HCT116 (cell line): ENCODE measurements at regions not wholly inside any gene's neighbourhood (a gene's known extent, or its start where the extent isn't known, plus 50 kb on each side); places are given as distances from the start of the nearest gene placed in this dataset.

Experiments
- ATAC-seq: fragments of 200-7000 bp; cut with Tn5 transposase; 2 replicates; pipeline ENCODE4 v1.9.1; 2020; ENCODE audit warnings: mild to moderate bottlenecking, moderate library complexity
- BruUV-seq: library from RNA; stranded (reverse); fragments of 400-500 nt; replicated peaks from 2 replicates; lab custom pipeline; 2021; lab: Mats Ljungman, UMichigan
- CTCF ChIA-PET: fragments of 300-600 bp; sonication (Branson Sonifier 250); formaldehyde crosslinking; loops from one replicate; lab custom pipeline; 2021; ENCODE audit warnings: antibody characterized with exemption; lab: Charles Lee
- POLR2A ChIA-PET: fragments of 300-600, 350-600 bp; sonication (Branson Sonifier 250); formaldehyde crosslinking; loops from one replicate; lab custom pipeline; 2021; ENCODE audit warnings: antibody characterized with exemption; lab: Charles Lee
- RAD21 ChIA-PET, 2 experiments: fragments of 300-600 bp; sonication (Branson Sonifier 250); formaldehyde crosslinking; loops; one replicate each; lab custom pipeline; 2023; ENCODE audit warnings: low total read pairs in 2 of 2; ENCODE audit not compliant: uncharacterized antibody in 2 of 2, unreplicated experiment in 2 of 2, low non-redundant PET in 1 of 2; lab: Charles Lee
- DNase-seq: peaks from one replicate; pipeline ENCODE4 v3.0.0-alpha.2; 2010; ENCODE audit warnings: low read depth, low spot score
- H2AFZ ChIP-seq: fragments of 200-600 bp; shearing (Covaris generic), sonication (generic); 2 replicates; pipeline ENCODE4 v1.6.1; 2017; ENCODE audit warnings: low read depth, mixed run types, mixed read lengths, antibody characterized with exemption, low read length; ENCODE audit not compliant: poor library complexity, severe bottlenecking
- H3K27ac ChIP-seq: 2 replicates; pipeline ENCODE4 v1.5.1; 2012; ENCODE audit warnings: low read depth, low read length
- H3K27me3 ChIP-seq: fragments of 200-600 bp; sonication (generic); 2 replicates; pipeline ENCODE4 v1.6.1; 2016; ENCODE audit warnings: mixed run types, low read length, mixed read lengths; ENCODE audit not compliant: insufficient read depth
- H3K36me3 ChIP-seq, 2 experiments: fragments of 200-500 bp in 1 of 2; fragments of 200-600 bp in 1 of 2; sonication (Bioruptor generic) in 1 of 2; sonication (generic) in 1 of 2; 2 replicates each; pipeline versions ENCODE4 v1.5.1 to v1.6.1; 2014 to 2016; ENCODE audit warnings: low read length in 2 of 2, inconsistent platforms in 1 of 2, mixed read lengths in 1 of 2, mixed run types in 1 of 2; ENCODE audit not compliant: insufficient read depth in 2 of 2, control insufficient read depth in 1 of 2
- H3K4me1 ChIP-seq, 2 experiments: fragments of 200-600 bp in 1 of 2; sonication (generic) in 1 of 2; 2 replicates each; pipeline versions ENCODE4 v1.5.1 to v1.6.1; 2012 to 2017; ENCODE audit warnings: low read length in 2 of 2, inconsistent platforms in 1 of 2, mild to moderate bottlenecking in 1 of 2, mixed read lengths in 1 of 2, mixed run types in 1 of 2, moderate library complexity in 1 of 2; ENCODE audit not compliant: insufficient read depth in 2 of 2, control insufficient read depth in 1 of 2
- H3K4me2 ChIP-seq: fragments of 200-600 bp; sonication (generic); 2 replicates; pipeline ENCODE4 v1.6.1; 2017; ENCODE audit warnings: mixed run types, low read length, mixed read lengths
- H3K4me3 ChIP-seq, 2 experiments: fragments of 200-600 bp in 1 of 2; sonication (generic) in 1 of 2; replicated peaks in 1 of 2; 2 replicates each; pipeline ENCODE4 v1.5.1; 2011 to 2016; ENCODE audit warnings: low read length in 2 of 2, control low read depth in 1 of 2, low read depth in 1 of 2, mild to moderate bottlenecking in 1 of 2, mixed read lengths in 1 of 2, mixed run types in 1 of 2
- H3K79me2 ChIP-seq: fragments of 200-600 bp; sonication (generic); 2 replicates; pipeline ENCODE4 v1.6.1; 2017; ENCODE audit warnings: mild to moderate bottlenecking, mixed run types, low read length, moderate library complexity, mixed read lengths; ENCODE audit not compliant: insufficient read depth
- H3K9ac ChIP-seq: fragments of 200-600 bp; sonication (generic); 2 replicates; pipeline ENCODE4 v1.6.1; 2016; ENCODE audit warnings: low read length, mixed read lengths
- H3K9me2 ChIP-seq: fragments of 200-600 bp; sonication (generic), shearing (Covaris generic); 2 replicates; pipeline ENCODE4 v1.6.1; 2017; ENCODE audit warnings: mixed run types, mild to moderate bottlenecking, moderate library complexity; ENCODE audit not compliant: insufficient read depth
- H3K9me3 ChIP-seq, 2 experiments: fragments of 200-500 bp in 1 of 2; fragments of 200-600 bp in 1 of 2; sonication (Bioruptor generic) in 1 of 2; sonication (generic) in 1 of 2; 2 replicates each; pipeline ENCODE4 v1.6.1; 2014 to 2017; ENCODE audit warnings: low read length in 2 of 2, mixed read lengths in 2 of 2, inconsistent platforms in 1 of 2, low read depth in 1 of 2, mild to moderate bottlenecking in 1 of 2, mixed run types in 1 of 2, moderate library complexity in 1 of 2; ENCODE audit not compliant: control insufficient read depth in 1 of 2, insufficient read depth in 1 of 2
- H4K20me1 ChIP-seq: fragments of 200-600 bp; sonication (generic), shearing (Covaris generic); 2 replicates; pipeline ENCODE4 v1.6.1; 2017; ENCODE audit warnings: mixed run types, mild to moderate bottlenecking, moderate library complexity; ENCODE audit not compliant: insufficient read depth
- CEBPB ChIP-seq: IDR thresholded peaks from 2 replicates; pipeline ENCODE4 v1.6.1; 2012; ENCODE audit warnings: low read depth
- CTCF ChIP-seq, 3 experiments: fragments of 200-600 bp in 1 of 3; sonication (generic) in 1 of 3; IDR thresholded peaks in 2 of 3; conservative IDR thresholded peaks in 1 of 3; 2 replicates each; pipeline ENCODE4 v1.5.1; 2012 to 2017; ENCODE audit warnings: low read depth in 2 of 3, low read length in 2 of 3, antibody characterized with exemption in 1 of 3, borderline replicate concordance in 1 of 3, control low read depth in 1 of 3, mild to moderate bottlenecking in 1 of 3, mixed read lengths in 1 of 3, mixed run types in 1 of 3, moderate library complexity in 1 of 3; ENCODE audit not compliant: insufficient read depth in 1 of 3
- EGR1 ChIP-seq: IDR thresholded peaks from 2 replicates; pipeline ENCODE4 v1.6.1; 2012; ENCODE audit warnings: low read depth
- ELF1 ChIP-seq: IDR thresholded peaks from 2 replicates; pipeline ENCODE4 v1.6.1; 2012; ENCODE audit warnings: low read depth, borderline replicate concordance
- EZH2 ChIP-seq: fragments of 200-600 bp; sonication (generic); IDR thresholded peaks from 2 replicates; pipeline ENCODE4 v1.6.1; 2017; ENCODE audit warnings: antibody characterized with exemption, mixed run types
- EZH2phosphoT487 ChIP-seq: fragments of 200-600 bp; IDR thresholded peaks from 2 replicates; pipeline ENCODE4 v1.6.1; 2018; ENCODE audit warnings: antibody characterized with exemption, borderline replicate concordance
- MAX ChIP-seq: IDR thresholded peaks from 2 replicates; pipeline ENCODE4 v1.6.1; 2012
- POLR2AphosphoS5 ChIP-seq: IDR thresholded peaks from 2 replicates; pipeline ENCODE4 v1.6.1; 2011; ENCODE audit warnings: mild to moderate bottlenecking, low read depth, low read length, moderate library complexity
- RAD21 ChIP-seq: IDR thresholded peaks from 2 replicates; pipeline ENCODE4 v1.6.1; 2012; ENCODE audit warnings: low read depth, mild to moderate bottlenecking
- SIN3A ChIP-seq: IDR thresholded peaks from 2 replicates; pipeline ENCODE4 v1.6.1; 2012; ENCODE audit warnings: low read depth
- SRF ChIP-seq: IDR thresholded peaks from 2 replicates; pipeline ENCODE4 v1.6.1; 2012; ENCODE audit warnings: low read depth
- intact Hi-C: fragments of 100-400 bp; cut with micrococcal nuclease; formaldehyde crosslinking; loops from 2 replicates; pipeline ENCODE4 v1.10.0; 2022
- TF ChIP-seq, protein P1 (sequence below): IDR thresholded peaks from 2 replicates; pipeline ENCODE4 v1.6.1; 2011; ENCODE audit warnings: mild to moderate bottlenecking, low read length, moderate library complexity; ENCODE audit not compliant: insufficient replicate concordance; ENCODE audit errors: extremely low read depth
- TF ChIP-seq, protein P2 (sequence below): IDR thresholded peaks from 2 replicates; pipeline ENCODE4 v1.6.1; 2012; ENCODE audit warnings: low read depth

GRCh38 chr2:142742371-142743214 lies 134.9 kb upstream of the KYNU start:
- intact Hi-C loops: no loop called here
- no TSS peak for BruUV-seq
- DNase-seq (no peak), ATAC-seq (no peak)
- H3K27ac ChIP-seq: no peak overlapping the region
- H3K9me3 ChIP-seq: no peaks in the 10 kb centered on the region
- no peaks in the 10 kb centered on the region for H3K4me1 ChIP-seq
- no peak overlapping the region for H3K9ac ChIP-seq
- H3K79me2 ChIP-seq: no peaks in the 10 kb centered on the region
- no peak for TF ChIP-seq CEBPB
- no peak for TF ChIP-seq EGR1
- no peak for TF ChIP-seq EZH2phosphoT487
- no peak for TF ChIP-seq ELF1
- TF ChIP-seq EZH2: no peak
- TF ChIP-seq SIN3A: no peak
- TF ChIP-seq, protein P1, sequence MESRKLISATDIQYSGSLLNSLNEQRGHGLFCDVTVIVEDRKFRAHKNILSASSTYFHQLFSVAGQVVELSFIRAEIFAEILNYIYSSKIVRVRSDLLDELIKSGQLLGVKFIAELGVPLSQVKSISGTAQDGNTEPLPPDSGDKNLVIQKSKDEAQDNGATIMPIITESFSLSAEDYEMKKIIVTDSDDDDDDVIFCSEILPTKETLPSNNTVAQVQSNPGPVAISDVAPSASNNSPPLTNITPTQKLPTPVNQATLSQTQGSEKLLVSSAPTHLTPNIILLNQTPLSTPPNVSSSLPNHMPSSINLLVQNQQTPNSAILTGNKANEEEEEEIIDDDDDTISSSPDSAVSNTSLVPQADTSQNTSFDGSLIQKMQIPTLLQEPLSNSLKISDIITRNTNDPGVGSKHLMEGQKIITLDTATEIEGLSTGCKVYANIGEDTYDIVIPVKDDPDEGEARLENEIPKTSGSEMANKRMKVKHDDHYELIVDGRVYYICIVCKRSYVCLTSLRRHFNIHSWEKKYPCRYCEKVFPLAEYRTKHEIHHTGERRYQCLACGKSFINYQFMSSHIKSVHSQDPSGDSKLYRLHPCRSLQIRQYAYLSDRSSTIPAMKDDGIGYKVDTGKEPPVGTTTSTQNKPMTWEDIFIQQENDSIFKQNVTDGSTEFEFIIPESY: no peak
- no peak for TF ChIP-seq POLR2AphosphoS5
- TF ChIP-seq, protein P2, sequence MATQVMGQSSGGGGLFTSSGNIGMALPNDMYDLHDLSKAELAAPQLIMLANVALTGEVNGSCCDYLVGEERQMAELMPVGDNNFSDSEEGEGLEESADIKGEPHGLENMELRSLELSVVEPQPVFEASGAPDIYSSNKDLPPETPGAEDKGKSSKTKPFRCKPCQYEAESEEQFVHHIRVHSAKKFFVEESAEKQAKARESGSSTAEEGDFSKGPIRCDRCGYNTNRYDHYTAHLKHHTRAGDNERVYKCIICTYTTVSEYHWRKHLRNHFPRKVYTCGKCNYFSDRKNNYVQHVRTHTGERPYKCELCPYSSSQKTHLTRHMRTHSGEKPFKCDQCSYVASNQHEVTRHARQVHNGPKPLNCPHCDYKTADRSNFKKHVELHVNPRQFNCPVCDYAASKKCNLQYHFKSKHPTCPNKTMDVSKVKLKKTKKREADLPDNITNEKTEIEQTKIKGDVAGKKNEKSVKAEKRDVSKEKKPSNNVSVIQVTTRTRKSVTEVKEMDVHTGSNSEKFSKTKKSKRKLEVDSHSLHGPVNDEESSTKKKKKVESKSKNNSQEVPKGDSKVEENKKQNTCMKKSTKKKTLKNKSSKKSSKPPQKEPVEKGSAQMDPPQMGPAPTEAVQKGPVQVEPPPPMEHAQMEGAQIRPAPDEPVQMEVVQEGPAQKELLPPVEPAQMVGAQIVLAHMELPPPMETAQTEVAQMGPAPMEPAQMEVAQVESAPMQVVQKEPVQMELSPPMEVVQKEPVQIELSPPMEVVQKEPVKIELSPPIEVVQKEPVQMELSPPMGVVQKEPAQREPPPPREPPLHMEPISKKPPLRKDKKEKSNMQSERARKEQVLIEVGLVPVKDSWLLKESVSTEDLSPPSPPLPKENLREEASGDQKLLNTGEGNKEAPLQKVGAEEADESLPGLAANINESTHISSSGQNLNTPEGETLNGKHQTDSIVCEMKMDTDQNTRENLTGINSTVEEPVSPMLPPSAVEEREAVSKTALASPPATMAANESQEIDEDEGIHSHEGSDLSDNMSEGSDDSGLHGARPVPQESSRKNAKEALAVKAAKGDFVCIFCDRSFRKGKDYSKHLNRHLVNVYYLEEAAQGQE: no peak
- TF ChIP-seq SRF: no peak
- no peak for TF ChIP-seq RAD21
- no peak for TF ChIP-seq CTCF (IDR thresholded peaks at IDR 0.05 in 2 of 3, conservative IDR thresholded peaks at IDR 0.05 in 1 of 3; ENCODE audit: borderline replicate concordance in 1 of 3, insufficient read depth in 1 of 3, low read depth in 2 of 3, low read length in 2 of 3)
- no peak for TF ChIP-seq MAX
- no peaks in the 10 kb centered on the region for H3K36me3 ChIP-seq
- H2AFZ ChIP-seq: no peak overlapping the region
- no peaks in the 10 kb centered on the region for H4K20me1 ChIP-seq
- H3K9me2 ChIP-seq: no peaks in the 10 kb centered on the region
- no peak overlapping the region for H3K4me3 ChIP-seq
- ChIA-PET CTCF (no interaction called here), RAD21 (no interaction called here), POLR2A (no interaction called here)
- H3K27me3 ChIP-seq: no peaks in the 10 kb centered on the region
- H3K4me2 ChIP-seq: no peak overlapping the region
